Nephron (organoid): ENCODE measurements at regions not wholly inside any gene's neighbourhood (a gene's known extent, or its start where the extent isn't known, plus 50 kb on each side); places are given as distances from the start of the nearest gene placed in this dataset.

Experiments
- H3K27ac Mint-ChIP-seq, 3 experiments: 2 replicates each; pipeline ENCODE4 v1.8.0; 2020; ENCODE audit warnings: mixed read lengths in 3 of 3, mild to moderate bottlenecking in 2 of 3, moderate library complexity in 1 of 3
- H3K27me3 Mint-ChIP-seq: 2 replicates; pipeline ENCODE4 v1.8.0; 2021; ENCODE audit warnings: low read depth, mild to moderate bottlenecking, moderate library complexity, mixed read lengths
- H3K36me3 Mint-ChIP-seq: 2 replicates; pipeline ENCODE4 v1.8.0; 2020; ENCODE audit warnings: low read depth, mixed read lengths
- H3K4me1 Mint-ChIP-seq: 2 replicates; pipeline ENCODE4 v1.8.0; 2020; ENCODE audit warnings: mixed read lengths
- H3K4me3 Mint-ChIP-seq, 3 experiments: 2 replicates each; pipeline ENCODE4 v1.8.0; 2020; ENCODE audit warnings: mild to moderate bottlenecking in 3 of 3, mixed read lengths in 3 of 3, moderate library complexity in 2 of 3
- H3K9me3 Mint-ChIP-seq: 2 replicates; pipeline ENCODE4 v1.8.0; 2020; ENCODE audit warnings: mixed read lengths
- TF ChIP-seq, protein P1 (sequence below), 3 experiments: fragments of 200-600 bp; sonication (generic); IDR thresholded peaks; one replicate each; pipeline ENCODE4 v1.5.0; 2021; ENCODE audit warnings: antibody characterized with exemption in 3 of 3; ENCODE audit not compliant: unreplicated experiment in 3 of 3

DNA sequence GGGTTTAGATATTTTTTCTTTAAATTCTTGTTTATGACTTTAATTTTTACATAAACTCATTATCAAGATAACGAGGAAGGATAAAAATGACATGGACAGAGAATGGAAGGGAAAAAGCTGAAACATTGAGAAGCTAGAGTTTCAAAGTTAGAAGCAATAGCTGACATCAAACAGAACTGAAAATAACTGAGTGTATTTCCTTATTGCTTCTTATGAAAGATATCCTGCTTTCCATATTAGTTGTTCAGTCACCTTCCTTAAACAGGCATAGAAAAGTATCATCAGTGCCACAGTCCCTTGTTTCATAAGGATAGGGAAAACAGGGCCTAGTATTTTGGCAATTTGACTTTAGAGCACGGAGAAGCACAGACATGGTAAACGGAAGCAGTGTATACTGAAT lies 460.5 kb upstream of the GHITM start:
- Mint-ChIP-seq H3K36me3 (no peaks in the 10 kb centered on the region), H3K4me3 (no peak overlapping the region), H3K27ac (no peak overlapping the region), H3K27me3 (peaks cover 4% of the 10 kb centered on the region), H3K9me3 (no peaks in the 10 kb centered on the region), H3K4me1 (peaks cover 6% of the 10 kb centered on the region)
- TF ChIP-seq, protein P1, sequence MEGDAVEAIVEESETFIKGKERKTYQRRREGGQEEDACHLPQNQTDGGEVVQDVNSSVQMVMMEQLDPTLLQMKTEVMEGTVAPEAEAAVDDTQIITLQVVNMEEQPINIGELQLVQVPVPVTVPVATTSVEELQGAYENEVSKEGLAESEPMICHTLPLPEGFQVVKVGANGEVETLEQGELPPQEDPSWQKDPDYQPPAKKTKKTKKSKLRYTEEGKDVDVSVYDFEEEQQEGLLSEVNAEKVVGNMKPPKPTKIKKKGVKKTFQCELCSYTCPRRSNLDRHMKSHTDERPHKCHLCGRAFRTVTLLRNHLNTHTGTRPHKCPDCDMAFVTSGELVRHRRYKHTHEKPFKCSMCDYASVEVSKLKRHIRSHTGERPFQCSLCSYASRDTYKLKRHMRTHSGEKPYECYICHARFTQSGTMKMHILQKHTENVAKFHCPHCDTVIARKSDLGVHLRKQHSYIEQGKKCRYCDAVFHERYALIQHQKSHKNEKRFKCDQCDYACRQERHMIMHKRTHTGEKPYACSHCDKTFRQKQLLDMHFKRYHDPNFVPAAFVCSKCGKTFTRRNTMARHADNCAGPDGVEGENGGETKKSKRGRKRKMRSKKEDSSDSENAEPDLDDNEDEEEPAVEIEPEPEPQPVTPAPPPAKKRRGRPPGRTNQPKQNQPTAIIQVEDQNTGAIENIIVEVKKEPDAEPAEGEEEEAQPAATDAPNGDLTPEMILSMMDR (IDR thresholded peaks at IDR 0.05; ENCODE audit: unreplicated experiment in 3 of 3), result no peak

DNA sequence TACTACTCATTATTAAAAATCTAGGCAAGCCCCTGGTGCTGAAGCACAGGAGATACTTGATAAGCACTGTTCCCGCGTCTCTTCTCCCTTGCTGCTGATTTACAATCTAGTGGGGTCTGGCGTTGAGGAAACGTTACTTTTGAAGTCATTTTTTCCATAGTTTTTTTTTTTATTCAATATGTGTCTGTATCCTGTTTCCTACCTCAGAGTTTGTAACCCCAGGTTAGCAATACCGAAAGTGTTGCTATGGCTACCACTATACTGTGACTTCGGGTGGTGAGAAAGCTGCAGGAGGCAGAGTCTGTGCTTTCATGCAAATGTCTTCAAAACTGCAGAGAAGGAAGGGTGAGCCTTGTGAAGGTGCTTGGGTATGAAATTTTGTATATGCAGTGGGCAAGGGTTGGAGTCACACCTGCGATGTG lies 458.8 kb upstream of the GHITM start:
- Mint-ChIP-seq H3K4me3 (no peak overlapping the region), H3K36me3 (no peaks in the 10 kb centered on the region), H3K4me1 (no peaks in the 10 kb centered on the region), H3K27me3 (peaks cover 4% of the 10 kb centered on the region), H3K27ac (no peak overlapping the region), H3K9me3 (no peaks in the 10 kb centered on the region)
- TF ChIP-seq, protein P1 (IDR thresholded peaks at IDR 0.05; ENCODE audit: unreplicated experiment in 3 of 3), result no peak

- Mint-ChIP-seq H3K9me3 (no peaks in the 10 kb centered on the region), H3K27ac (no peak overlapping the region), H3K36me3 (no peaks in the 10 kb centered on the region), H3K27me3 (peaks cover 4% of the 10 kb centered on the region), H3K4me3 (no peak overlapping the region), H3K4me1 (no peaks in the 10 kb centered on the region)
- TF ChIP-seq, protein P1 (IDR thresholded peaks at IDR 0.05; ENCODE audit: unreplicated experiment in 3 of 3), result no peak
Observed at GRCh38 chr10:83682414-83682813, 456.9 kb upstream of the GHITM start.

DNA sequence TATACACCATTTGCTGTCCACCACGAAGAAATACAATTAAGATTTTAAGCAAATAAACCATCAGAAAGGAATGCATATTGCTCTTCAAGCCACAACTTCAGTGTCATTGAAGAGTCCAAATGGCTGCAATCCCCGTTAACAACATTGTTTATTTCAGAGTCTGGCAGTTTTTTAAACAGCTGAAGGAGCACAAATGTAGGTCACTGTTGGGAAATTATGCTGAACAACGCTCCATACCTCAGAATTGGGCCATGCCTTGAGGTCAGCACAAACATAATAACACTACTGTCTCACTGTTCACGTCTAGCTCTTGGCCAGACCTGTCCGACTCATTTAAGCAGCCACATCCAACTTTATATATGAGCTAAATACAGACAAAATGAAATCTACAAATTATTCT lies 453.9 kb upstream of the GHITM start:
- Mint-ChIP-seq H3K36me3 (no peaks in the 10 kb centered on the region), H3K27me3 (no peaks in the 10 kb centered on the region), H3K27ac (no peak overlapping the region), H3K4me3 (no peak overlapping the region), H3K4me1 (no peaks in the 10 kb centered on the region), H3K9me3 (no peaks in the 10 kb centered on the region)
- TF ChIP-seq, protein P1 (IDR thresholded peaks at IDR 0.05; ENCODE audit: unreplicated experiment in 3 of 3), result no peak

GRCh38 chr10:83691791-83692596 lies 447.3 kb upstream of the GHITM start:
- no peaks in the 10 kb centered on the region for H3K4me1 Mint-ChIP-seq
- TF ChIP-seq, protein P1 (IDR thresholded peaks at IDR 0.05; ENCODE audit: unreplicated experiment in 3 of 3), result no peak
- H3K27me3 Mint-ChIP-seq, result no peaks in the 10 kb centered on the region
- H3K36me3 Mint-ChIP-seq, result no peaks in the 10 kb centered on the region
- H3K27ac Mint-ChIP-seq, result no peak overlapping the region
- no peak overlapping the region for H3K4me3 Mint-ChIP-seq
- no peaks in the 10 kb centered on the region for H3K9me3 Mint-ChIP-seq

- Mint-ChIP-seq H3K4me1 (no peaks in the 10 kb centered on the region), H3K36me3 (no peaks in the 10 kb centered on the region), H3K9me3 (peaks cover 2% of the 10 kb centered on the region), H3K27ac (no peak overlapping the region), H3K27me3 (no peaks in the 10 kb centered on the region), H3K4me3 (no peak overlapping the region)
- TF ChIP-seq, protein P1 (IDR thresholded peaks at IDR 0.05; ENCODE audit: unreplicated experiment in 3 of 3), result no peak
Observed at GRCh38 chr10:83698899-83699298, 440.4 kb upstream of the GHITM start.
